Lower leg skin (tissue), 4 donors: ENCODE measurements at regions not wholly inside any gene's neighbourhood (a gene's known extent, or its start where the extent isn't known, plus 50 kb on each side); places are given as distances from the start of the nearest gene placed in this dataset.

Experiments
- DNase-seq, 2 donors: peaks; one replicate each; pipeline ENCODE4 v3.0.0-alpha.2; 2019; ENCODE audit warnings: low spot score in 2 of 2
- H3K4me3 ChIP-seq: fragments of 200-600 bp; sonication (generic); 2 replicates; pipeline ENCODE4 v1.5.1; 2017; ENCODE audit warnings: mild to moderate bottlenecking, low read depth; ENCODE audit not compliant: poor library complexity, severe bottlenecking
- POLR2A ChIP-seq, 2 donors: fragments of 450-650 bp; IDR thresholded peaks; one replicate each; pipeline ENCODE4 v1.6.1; 2016 to 2017; ENCODE audit warnings: antibody characterized with exemption in 2 of 2, mild to moderate bottlenecking in 1 of 2, moderate library complexity in 1 of 2
- WGBS, 2 donors: methylation state at CpG; one replicate each; pipeline ENCODE4 v1.1.5; 2018; 5-methylcytosine and 5-hydroxymethylcytosine counted together
- intact Hi-C: fragments of 100-400 bp; cut with DNase I; formaldehyde crosslinking; loops from one replicate; pipeline ENCODE4 v1.15.0; 2023; ENCODE audit warnings: low total_unique reads
- TF ChIP-seq, protein P1 (sequence below), 3 donors: fragments of 450-650 bp; IDR thresholded peaks; one replicate each; pipeline ENCODE4 v1.5.1; 2016; ENCODE audit warnings: antibody characterized with exemption in 3 of 3, mild to moderate bottlenecking in 3 of 3, moderate library complexity in 2 of 3

DNA sequence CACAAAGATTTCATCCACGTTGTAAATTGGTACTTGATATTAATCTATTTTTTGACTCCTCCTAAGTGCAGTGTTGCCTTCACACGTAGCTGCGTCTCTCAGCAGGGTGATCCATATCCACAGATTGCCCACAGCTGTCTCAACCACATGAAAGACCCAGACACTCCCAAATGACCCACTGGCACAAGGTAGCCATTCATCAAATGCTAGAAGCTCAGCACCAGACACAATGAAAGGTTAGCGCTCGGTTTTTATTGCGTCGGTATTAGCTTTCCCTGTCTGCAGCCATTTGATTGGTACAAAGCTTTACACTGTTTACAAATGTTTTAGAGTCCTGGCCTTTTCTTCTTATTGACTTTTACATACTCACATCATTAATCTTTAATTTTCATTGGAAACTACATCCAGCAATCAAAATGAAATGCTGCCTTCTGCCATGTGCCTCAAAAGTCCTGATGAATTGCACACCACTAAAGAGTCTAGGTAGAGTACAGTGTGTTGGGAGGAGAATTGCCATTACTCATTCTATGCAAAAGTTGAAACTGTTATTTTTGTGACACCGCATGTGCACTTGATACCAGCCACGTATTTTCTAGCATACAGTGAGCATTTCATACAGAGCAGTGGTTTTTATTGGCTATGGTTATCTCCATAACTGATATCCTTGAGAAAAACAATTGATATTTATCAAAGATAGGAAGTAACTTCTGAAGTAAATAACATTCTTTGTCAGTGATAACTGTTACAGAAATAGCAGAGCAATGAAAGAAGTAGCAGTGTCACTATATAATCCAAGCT lies 127.3 kb upstream of the NUDT7 start:
- no peak for DNase-seq
- WGBS, 2 donors: 38 to 56% methylated on average over 9 of the region's 9 CpGs
- no peak for TF ChIP-seq POLR2A (IDR thresholded peaks at IDR 0.05)
- TF ChIP-seq, protein P1, sequence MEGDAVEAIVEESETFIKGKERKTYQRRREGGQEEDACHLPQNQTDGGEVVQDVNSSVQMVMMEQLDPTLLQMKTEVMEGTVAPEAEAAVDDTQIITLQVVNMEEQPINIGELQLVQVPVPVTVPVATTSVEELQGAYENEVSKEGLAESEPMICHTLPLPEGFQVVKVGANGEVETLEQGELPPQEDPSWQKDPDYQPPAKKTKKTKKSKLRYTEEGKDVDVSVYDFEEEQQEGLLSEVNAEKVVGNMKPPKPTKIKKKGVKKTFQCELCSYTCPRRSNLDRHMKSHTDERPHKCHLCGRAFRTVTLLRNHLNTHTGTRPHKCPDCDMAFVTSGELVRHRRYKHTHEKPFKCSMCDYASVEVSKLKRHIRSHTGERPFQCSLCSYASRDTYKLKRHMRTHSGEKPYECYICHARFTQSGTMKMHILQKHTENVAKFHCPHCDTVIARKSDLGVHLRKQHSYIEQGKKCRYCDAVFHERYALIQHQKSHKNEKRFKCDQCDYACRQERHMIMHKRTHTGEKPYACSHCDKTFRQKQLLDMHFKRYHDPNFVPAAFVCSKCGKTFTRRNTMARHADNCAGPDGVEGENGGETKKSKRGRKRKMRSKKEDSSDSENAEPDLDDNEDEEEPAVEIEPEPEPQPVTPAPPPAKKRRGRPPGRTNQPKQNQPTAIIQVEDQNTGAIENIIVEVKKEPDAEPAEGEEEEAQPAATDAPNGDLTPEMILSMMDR (IDR thresholded peaks at IDR 0.05): no peak
- no peak overlapping the region for H3K4me3 ChIP-seq
- intact Hi-C loops: no loop called here

DNA sequence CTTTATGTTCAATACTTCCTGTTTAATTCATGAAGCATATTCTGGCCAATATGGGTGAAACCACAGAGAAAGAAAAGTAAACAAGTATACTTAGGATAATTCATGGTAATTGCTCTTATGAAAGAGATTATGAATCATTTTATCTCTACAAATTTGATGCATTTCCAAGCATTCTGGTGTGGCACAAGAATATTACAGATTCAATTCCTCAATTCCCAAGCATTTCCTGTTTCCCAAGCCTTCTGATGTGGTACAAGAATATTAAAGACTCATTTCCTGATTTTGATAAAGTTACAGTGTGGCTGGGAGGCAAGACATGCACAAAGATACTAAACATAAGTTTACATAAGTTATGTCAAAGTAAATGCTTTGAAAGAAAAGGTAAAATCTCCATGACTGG lies 126.1 kb upstream of the NUDT7 start:
- no peak overlapping the region for H3K4me3 ChIP-seq
- TF ChIP-seq, protein P1 (IDR thresholded peaks at IDR 0.05): no peak
- no peak for TF ChIP-seq POLR2A (IDR thresholded peaks at IDR 0.05)
- intact Hi-C loops: no loop called here
- DNase-seq: no peak

DNA sequence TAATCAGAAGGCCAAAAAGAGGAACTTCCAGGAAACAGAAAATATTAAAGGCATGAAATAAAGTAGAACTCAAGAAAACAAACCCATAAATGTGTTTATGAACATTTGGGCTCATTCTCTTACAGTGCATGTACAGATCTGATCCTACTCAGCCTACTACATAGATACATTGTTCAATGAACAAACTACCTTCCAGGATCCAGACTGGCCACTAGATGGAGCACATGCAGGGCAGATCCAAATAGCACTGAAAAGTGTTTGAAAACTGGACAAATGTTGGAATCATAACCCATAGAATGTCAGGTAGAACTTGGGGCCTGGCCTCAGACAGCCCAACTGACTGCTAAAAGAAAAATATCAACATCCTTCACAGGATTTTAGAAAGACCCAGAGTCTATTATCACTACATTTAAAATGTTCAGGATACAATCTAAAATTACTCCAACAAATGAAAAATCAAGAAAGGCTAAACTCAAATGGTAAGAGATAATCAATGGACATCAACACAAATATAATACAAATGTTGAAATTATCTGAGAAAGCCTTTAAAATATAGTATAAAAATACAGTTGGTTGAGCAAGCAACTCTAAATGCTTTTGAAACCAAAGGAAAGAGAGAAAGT lies 122.4 kb upstream of the NUDT7 start:
- intact Hi-C loops: no loop called here
- no peak for TF ChIP-seq POLR2A (IDR thresholded peaks at IDR 0.05)
- TF ChIP-seq, protein P1 (IDR thresholded peaks at IDR 0.05): no peak
- no peak overlapping the region for H3K4me3 ChIP-seq
- no peak for DNase-seq

DNA sequence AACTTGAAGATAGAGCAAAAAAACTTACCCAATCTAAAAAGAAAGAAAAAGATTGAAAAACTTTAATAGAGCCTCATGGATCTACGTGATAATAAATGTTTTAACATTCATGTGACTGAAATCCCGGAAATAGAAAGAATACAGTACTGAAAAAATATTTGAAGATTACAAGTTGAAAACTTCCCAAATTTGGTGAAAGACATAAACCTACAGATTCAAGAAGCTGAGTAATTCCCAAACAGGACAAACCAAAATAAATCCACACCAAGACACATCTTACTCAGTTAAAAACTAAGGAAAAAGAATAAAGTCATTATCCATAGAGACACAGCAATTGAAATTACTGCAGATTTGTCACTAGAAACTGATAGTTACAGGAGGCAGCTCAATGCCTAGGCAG lies 121.8 kb upstream of the NUDT7 start:
- intact Hi-C loops: no loop called here
- no peak overlapping the region for H3K4me3 ChIP-seq
- 88 to 89% methylated on average over 2 of the region's 2 CpGs for WGBS, 2 donors
- TF ChIP-seq, protein P1 (IDR thresholded peaks at IDR 0.05): no peak
- TF ChIP-seq POLR2A (IDR thresholded peaks at IDR 0.05): no peak
- no peak for DNase-seq

DNA sequence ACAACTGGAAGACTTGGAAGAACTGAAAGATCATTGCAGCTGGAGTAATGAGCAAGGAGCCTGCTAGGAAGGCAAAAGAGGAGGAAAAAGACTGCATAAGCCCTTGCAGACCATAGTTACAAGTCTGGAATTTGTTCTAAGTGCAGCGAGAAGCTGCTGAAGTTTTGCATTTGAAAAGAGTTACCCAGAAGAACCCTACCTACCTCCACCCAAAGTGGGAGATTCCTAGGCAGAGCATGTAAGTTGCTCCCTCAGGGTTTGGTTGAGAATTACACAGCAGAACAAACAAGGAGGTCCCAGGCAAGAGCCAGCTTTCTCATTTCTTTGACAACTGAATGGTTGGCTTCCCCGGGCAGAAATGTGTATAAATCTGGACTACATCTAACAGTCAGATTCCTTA lies 118.7 kb upstream of the NUDT7 start:
- intact Hi-C loops: no loop called here
- 36 to 44% methylated on average over 2 of the region's 2 CpGs for WGBS, 2 donors
- no peak for TF ChIP-seq POLR2A (IDR thresholded peaks at IDR 0.05)
- TF ChIP-seq, protein P1 (IDR thresholded peaks at IDR 0.05): no peak
- H3K4me3 ChIP-seq: no peak overlapping the region
- no peak for DNase-seq
